ENCODE measurements at regions not wholly inside any gene's neighbourhood (a gene's known extent, or its start where the extent isn't known, plus 50 kb on each side); places are given as distances from the start of the nearest gene placed in this dataset.

- no peak for DNase-seq (ENCODE audit: low read depth)
- H3K4me3 ChIP-seq (ENCODE audit: low read depth, low read length) = no peak overlapping the region
- no peak for TF ChIP-seq CTCF (conservative IDR thresholded peaks at IDR 0.05; ENCODE audit: low read depth, low read length)
These were observed 975.5 kb downstream of the IGSF11 start for GRCh38 chr3:118059096-118059495.

GRCh38 chr3:118067439-118067838 is 967.2 kb downstream of the IGSF11 start:
- DNase-seq (ENCODE audit: low read depth) = no peak
- H3K4me3 ChIP-seq (ENCODE audit: low read depth, low read length) = no peak overlapping the region
- no peak for TF ChIP-seq CTCF (conservative IDR thresholded peaks at IDR 0.05; ENCODE audit: low read depth, low read length)

- no peak overlapping the region for H3K4me3 ChIP-seq (ENCODE audit: low read depth, low read length)
- no peak for DNase-seq (ENCODE audit: low read depth)
- TF ChIP-seq CTCF (conservative IDR thresholded peaks at IDR 0.05; ENCODE audit: low read depth, low read length) = no peak
These were observed 958.8 kb downstream of the IGSF11 start for GRCh38 chr3:118075873-118076272.

- H3K4me3 ChIP-seq (ENCODE audit: low read depth, low read length) = no peak overlapping the region
- no peak for DNase-seq (ENCODE audit: low read depth)
- no peak for TF ChIP-seq CTCF (conservative IDR thresholded peaks at IDR 0.05; ENCODE audit: low read depth, low read length)
These were observed 957.3 kb downstream of the IGSF11 start for GRCh38 chr3:118077332-118077731.

- no peak for DNase-seq (ENCODE audit: low read depth)
- no peak for TF ChIP-seq CTCF (conservative IDR thresholded peaks at IDR 0.05; ENCODE audit: low read depth, low read length)
- no peak overlapping the region for H3K4me3 ChIP-seq (ENCODE audit: low read depth, low read length)
These were observed 953.8 kb downstream of the IGSF11 start for GRCh38 chr3:118080889-118081288.

GRCh38 chr3:118088696-118089095 is 946.0 kb downstream of the IGSF11 start:
- H3K4me3 ChIP-seq (ENCODE audit: low read depth, low read length) = no peak overlapping the region
- no peak for TF ChIP-seq CTCF (conservative IDR thresholded peaks at IDR 0.05; ENCODE audit: low read depth, low read length)
- no peak for DNase-seq (ENCODE audit: low read depth)

- no peak for DNase-seq (ENCODE audit: low read depth)
- no peak for TF ChIP-seq CTCF (conservative IDR thresholded peaks at IDR 0.05; ENCODE audit: low read depth, low read length)
- no peak overlapping the region for H3K4me3 ChIP-seq (ENCODE audit: low read depth, low read length)
These were observed 945.1 kb downstream of the IGSF11 start for GRCh38 chr3:118089563-118089962.

Data from epithelial cell of proximal tubule (primary cell).